B cell (primary cell): ENCODE measurements at regions not wholly inside any gene's neighbourhood (a gene's known extent, or its start where the extent isn't known, plus 50 kb on each side); places are given as distances from the start of the nearest gene placed in this dataset.

ENCODE experiments used
- ATAC-seq: fragments of 200-7000 bp; cut with Tn5 transposase; one replicate; pipeline ENCODE4 v1.10.0; 2021; ENCODE audit warnings: low read depth, mild to moderate bottlenecking, moderate number of reproducible peaks, moderate library complexity
- CTCF ChIA-PET: fragments of 350-600 bp; sonication (Branson Sonifier 250); formaldehyde crosslinking; loops from one replicate; lab custom pipeline; 2021; ENCODE audit warnings: antibody characterized with exemption, inconsistent platforms; lab: Charles Lee
- POLR2A ChIA-PET: fragments of 350-600 bp; sonication (Branson Sonifier 250); formaldehyde crosslinking; loops from one replicate; lab custom pipeline; 2021; ENCODE audit warnings: antibody characterized with exemption; lab: Charles Lee
- DNase-seq: peaks from one replicate; pipeline ENCODE4 v3.0.0; 2013
- H2AFZ ChIP-seq: 2 replicates; pipeline ENCODE4 v1.6.1; 2012; ENCODE audit warnings: mild to moderate bottlenecking, low read depth, low read length; ENCODE audit not compliant: insufficient read depth, poor library complexity, severe bottlenecking
- H3K27ac ChIP-seq, 2 donors: 1 replicate in 1 of 2; 2 replicates in 1 of 2; pipeline ENCODE4 v1.5.1; 2012 to 2013; ENCODE audit warnings: low read length in 2 of 2, mild to moderate bottlenecking in 2 of 2, moderate library complexity in 1 of 2
- H3K27me3 ChIP-seq, 4 experiments: fragments of 200-600 bp in 1 of 4; sonication (generic) in 1 of 4; replicated peaks in 1 of 4; 1 replicate in 2 of 4; 2 replicates in 2 of 4; pipeline versions ENCODE4 v1.6.1 to v1.7.0; 2013 to 2016; ENCODE audit warnings: low read length in 3 of 4, mild to moderate bottlenecking in 2 of 4, mixed read lengths in 1 of 4, moderate library complexity in 1 of 4; ENCODE audit not compliant: insufficient read depth in 4 of 4, control insufficient read depth in 3 of 4; ENCODE audit errors: control extremely low read depth in 1 of 4
- H3K36me3 ChIP-seq, 2 experiments: replicated peaks in 1 of 2; 1 replicate in 1 of 2; 2 replicates in 1 of 2; pipeline versions ENCODE4 v1.6.1 to v1.7.1; 2013; ENCODE audit warnings: low read length in 1 of 2; ENCODE audit not compliant: insufficient read depth in 2 of 2, control insufficient read depth in 1 of 2; ENCODE audit errors: control extremely low read depth in 1 of 2, extremely low read depth in 1 of 2
- H3K4me1 ChIP-seq, 2 donors: fragments of 200-600 bp in 1 of 2; sonication (generic) in 1 of 2; 1 replicate in 1 of 2; 2 replicates in 1 of 2; pipeline versions ENCODE4 v1.5.1 to v1.6.1; 2013 to 2017; ENCODE audit warnings: low read length in 2 of 2; ENCODE audit not compliant: control insufficient read depth in 2 of 2, insufficient read depth in 2 of 2
- H3K4me2 ChIP-seq: replicated peaks from 2 replicates; pipeline ENCODE3; 2012; ENCODE audit warnings: mild to moderate bottlenecking, low read depth, low read length; ENCODE audit not compliant: poor library complexity, severe bottlenecking
- H3K4me3 ChIP-seq, 5 experiments: fragments of 200-600 bp in 1 of 5; sonication (generic) in 1 of 5; 1 replicate in 3 of 5; 2 replicates in 2 of 5; pipeline versions ENCODE4 v1.5.1 to v1.7.0; 2011 to 2016; ENCODE audit warnings: low read length in 4 of 5, mild to moderate bottlenecking in 4 of 5, low read depth in 2 of 5, control low read depth in 1 of 5, moderate library complexity in 1 of 5; ENCODE audit not compliant: insufficient read depth in 1 of 5; ENCODE audit errors: control extremely low read depth in 1 of 5, extremely low read depth in 1 of 5
- H3K79me2 ChIP-seq: fragments of 200-600 bp; sonication (generic); one replicate; pipeline ENCODE4 v1.6.0; 2016; ENCODE audit warnings: low read length; ENCODE audit not compliant: control insufficient read depth, insufficient read depth
- H3K9ac ChIP-seq: fragments of 200-600 bp; sonication (generic); 2 replicates; pipeline ENCODE4 v1.6.1; 2017; ENCODE audit warnings: mild to moderate bottlenecking, low read length, moderate library complexity
- H3K9me3 ChIP-seq, 3 donors: one replicate each; pipeline versions ENCODE4 v1.6.1 to v1.7.1; 2013; ENCODE audit warnings: low read length in 2 of 3; ENCODE audit not compliant: control insufficient read depth in 2 of 3, insufficient read depth in 1 of 3; ENCODE audit errors: control extremely low read depth in 1 of 3
- H4K20me1 ChIP-seq: 2 replicates; pipeline ENCODE4 v1.6.0; 2012; ENCODE audit warnings: mild to moderate bottlenecking, low read length; ENCODE audit not compliant: insufficient read depth, control insufficient read depth, poor library complexity, severe bottlenecking
- H3K27ac Mint-ChIP-seq: one replicate; pipeline ENCODE4 v1.8.0; 2021; ENCODE audit warnings: mixed read lengths
- H3K27me3 Mint-ChIP-seq: one replicate; pipeline ENCODE4 v1.8.0; 2021; ENCODE audit warnings: mixed read lengths
- H3K4me1 Mint-ChIP-seq: one replicate; pipeline ENCODE4 v1.8.0; 2021; ENCODE audit warnings: mixed read lengths
- H3K4me3 Mint-ChIP-seq: one replicate; pipeline ENCODE4 v1.8.0; 2021; ENCODE audit warnings: mixed read lengths
- H3K9me3 Mint-ChIP-seq: one replicate; pipeline ENCODE4 v1.8.0; 2022; ENCODE audit warnings: mixed read lengths; ENCODE audit not compliant: insufficient read depth
- EZH2 ChIP-seq: IDR thresholded peaks from 2 replicates; pipeline ENCODE4 v1.6.1; 2012; ENCODE audit warnings: borderline replicate concordance, low read depth, mild to moderate bottlenecking, moderate library complexity, low read length; ENCODE audit not compliant: insufficient read depth, poor library complexity, severe bottlenecking
- WGBS: methylation state at CpG from one replicate; pipeline ENCODE4 v1.1.5; 2013; ENCODE audit warnings: missing lambda C conversion rate; ENCODE audit not compliant: insufficient coverage; 5-methylcytosine and 5-hydroxymethylcytosine counted together
- intact Hi-C: fragments of 100-400 bp; cut with micrococcal nuclease; formaldehyde crosslinking; loops from one replicate; pipeline ENCODE4 v1.10.0; 2022
- TF ChIP-seq, protein P1 (sequence below): fragments of 200-600 bp; IDR thresholded peaks from one replicate; pipeline ENCODE4 v1.8.0; 2022; ENCODE audit warnings: antibody characterized with exemption, mild to moderate bottlenecking

DNA sequence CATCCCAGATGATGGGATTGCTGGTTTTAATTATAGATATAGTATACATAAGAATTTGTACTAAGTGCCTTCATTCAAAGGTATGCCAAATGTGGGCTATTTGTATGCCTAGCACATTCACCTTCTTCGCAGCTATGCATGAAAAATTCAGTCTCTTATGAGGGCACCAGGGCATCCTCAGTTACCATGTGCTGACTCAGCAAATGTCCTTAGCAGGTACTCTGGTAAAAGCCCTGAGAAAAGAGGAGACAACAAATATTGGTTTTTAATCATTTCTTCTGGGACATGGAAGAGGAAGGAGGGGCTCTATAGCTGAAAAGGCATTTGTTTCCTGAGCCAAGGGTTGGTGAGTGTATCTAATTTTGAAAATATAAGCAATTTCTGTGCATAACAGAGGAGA lies 258.1 kb upstream of the BMP2 start:
- H3K9me3 Mint-ChIP-seq, result peaks cover 5% of the 10 kb centered on the region
- H4K20me1 ChIP-seq, result no peaks in the 10 kb centered on the region
- no peaks in the 10 kb centered on the region for H3K27me3 ChIP-seq
- no peak overlapping the region for H3K27ac Mint-ChIP-seq
- intact Hi-C loops, result no loop called here
- ATAC-seq, result no peak
- H3K79me2 ChIP-seq, result no peaks in the 10 kb centered on the region
- H3K27me3 Mint-ChIP-seq, result no peaks in the 10 kb centered on the region
- no peak overlapping the region for H3K4me2 ChIP-seq
- no peak overlapping the region for H2AFZ ChIP-seq
- no CpG with 5 or more reads among the region's 1 CpG for WGBS
- no peak for TF ChIP-seq EZH2
- TF ChIP-seq, protein P1, sequence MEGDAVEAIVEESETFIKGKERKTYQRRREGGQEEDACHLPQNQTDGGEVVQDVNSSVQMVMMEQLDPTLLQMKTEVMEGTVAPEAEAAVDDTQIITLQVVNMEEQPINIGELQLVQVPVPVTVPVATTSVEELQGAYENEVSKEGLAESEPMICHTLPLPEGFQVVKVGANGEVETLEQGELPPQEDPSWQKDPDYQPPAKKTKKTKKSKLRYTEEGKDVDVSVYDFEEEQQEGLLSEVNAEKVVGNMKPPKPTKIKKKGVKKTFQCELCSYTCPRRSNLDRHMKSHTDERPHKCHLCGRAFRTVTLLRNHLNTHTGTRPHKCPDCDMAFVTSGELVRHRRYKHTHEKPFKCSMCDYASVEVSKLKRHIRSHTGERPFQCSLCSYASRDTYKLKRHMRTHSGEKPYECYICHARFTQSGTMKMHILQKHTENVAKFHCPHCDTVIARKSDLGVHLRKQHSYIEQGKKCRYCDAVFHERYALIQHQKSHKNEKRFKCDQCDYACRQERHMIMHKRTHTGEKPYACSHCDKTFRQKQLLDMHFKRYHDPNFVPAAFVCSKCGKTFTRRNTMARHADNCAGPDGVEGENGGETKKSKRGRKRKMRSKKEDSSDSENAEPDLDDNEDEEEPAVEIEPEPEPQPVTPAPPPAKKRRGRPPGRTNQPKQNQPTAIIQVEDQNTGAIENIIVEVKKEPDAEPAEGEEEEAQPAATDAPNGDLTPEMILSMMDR, result no peak
- no peak overlapping the region for H3K27ac ChIP-seq
- no peaks in the 10 kb centered on the region for H3K4me1 Mint-ChIP-seq
- no peak for DNase-seq
- no peak overlapping the region for H3K9ac ChIP-seq
- H3K4me1 ChIP-seq, result no peaks in the 10 kb centered on the region
- POLR2A ChIA-PET, result no interaction called here
- CTCF ChIA-PET, result no interaction called here
- H3K9me3 ChIP-seq, result peaks cover 0 to 1% (median 0%) of the 10 kb centered on the region in 3 donors
- H3K36me3 ChIP-seq, result no peaks in the 10 kb centered on the region
- H3K4me3 Mint-ChIP-seq, result no peak overlapping the region
- H3K4me3 ChIP-seq, result no peak overlapping the region

DNA sequence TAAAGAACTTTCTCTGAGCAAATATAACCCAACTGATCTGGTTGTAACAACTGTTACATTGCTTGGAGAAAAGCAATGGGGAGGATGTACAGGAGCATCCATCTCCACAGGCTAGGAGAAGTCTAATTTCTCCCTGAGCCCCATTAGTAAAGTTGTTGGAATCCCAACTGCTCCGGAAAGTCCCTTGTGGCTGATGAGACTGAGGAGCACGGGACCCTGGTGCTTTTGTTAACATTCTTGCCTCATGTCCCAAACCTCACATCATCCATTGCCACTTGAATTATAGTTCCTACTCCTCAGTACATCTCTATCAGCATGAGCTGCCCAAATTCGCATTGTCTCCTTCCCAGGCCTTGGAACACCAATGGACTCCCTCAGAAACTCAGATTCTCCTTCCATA lies 260.6 kb upstream of the BMP2 start:
- Histone ChIP-seq H3K79me2 (no peaks in the 10 kb centered on the region), H3K27me3 (no peaks in the 10 kb centered on the region), H2AFZ (no peak overlapping the region), H4K20me1 (no peaks in the 10 kb centered on the region), H3K4me1 (no peaks in the 10 kb centered on the region), H3K4me2 (no peak overlapping the region), H3K36me3 (no peaks in the 10 kb centered on the region), H3K9ac (no peak overlapping the region), H3K4me3 (no peak overlapping the region), H3K9me3 (no peaks in the 10 kb centered on the region), H3K27ac (no peak overlapping the region)
- ATAC-seq (no peak), DNase-seq (no peak)
- Mint-ChIP-seq H3K27me3 (no peaks in the 10 kb centered on the region), H3K27ac (no peak overlapping the region), H3K9me3 (peaks cover 5% of the 10 kb centered on the region), H3K4me1 (no peaks in the 10 kb centered on the region), H3K4me3 (no peak overlapping the region)
- TF ChIP-seq, protein P1, result no peak
- TF ChIP-seq EZH2, result no peak
- ChIA-PET POLR2A (no interaction called here), CTCF (no interaction called here)
- intact Hi-C loops, result no loop called here
- 50% methylated on average over 3 of the region's 3 CpGs for WGBS
